Endothelial cell of umbilical vein (primary cell): ENCODE measurements at regions not wholly inside any gene's neighbourhood (a gene's known extent, or its start where the extent isn't known, plus 50 kb on each side); places are given as distances from the start of the nearest gene placed in this dataset.

Experiments
- CTCF ChIP-seq, 2 donors: IDR thresholded peaks; 1 replicate in 1 of 2; 2 replicates in 1 of 2; pipeline ENCODE4 v1.5.1; 2011; ENCODE audit warnings: low read length in 2 of 2, mild to moderate bottlenecking in 2 of 2, moderate library complexity in 2 of 2, control low read depth in 1 of 2, inconsistent platforms in 1 of 2, low read depth in 1 of 2; ENCODE audit not compliant: insufficient read depth in 1 of 2; ENCODE audit errors: extremely low read depth in 1 of 2
- EZH2 ChIP-seq: IDR thresholded peaks from 2 replicates; pipeline ENCODE4 v1.6.1; 2012; ENCODE audit warnings: borderline replicate concordance, low read depth, mild to moderate bottlenecking, moderate library complexity, low read length, inconsistent platforms; ENCODE audit not compliant: severe bottlenecking
- FOS ChIP-seq: IDR thresholded peaks from 2 replicates; pipeline ENCODE4 v1.6.1; 2011; ENCODE audit warnings: mild to moderate bottlenecking, low read length, moderate library complexity, borderline replicate concordance; ENCODE audit not compliant: insufficient read depth
- GATA2 ChIP-seq: IDR thresholded peaks from 2 replicates; pipeline ENCODE4 v1.7.0; 2011; ENCODE audit warnings: low read depth, mild to moderate bottlenecking, moderate library complexity, mixed read lengths, low read length; ENCODE audit not compliant: insufficient read length, insufficient read depth
- MAX ChIP-seq: IDR thresholded peaks from 2 replicates; pipeline ENCODE4 v1.6.1; 2011; ENCODE audit not compliant: insufficient read depth, insufficient read length
- MYC ChIP-seq: IDR thresholded peaks from one replicate; pipeline ENCODE4 v1.6.1; 2011; ENCODE audit warnings: mild to moderate bottlenecking, low read depth, low read length
- POLR2A ChIP-seq: IDR thresholded peaks from 2 replicates; pipeline ENCODE4 v1.6.1; 2012; ENCODE audit warnings: low read depth, mild to moderate bottlenecking, control low read depth, low read length
- POLR2AphosphoS5 ChIP-seq: IDR thresholded peaks from 2 replicates; pipeline ENCODE4 v1.6.1; 2012; ENCODE audit warnings: low read depth, mild to moderate bottlenecking, control low read depth, low read length, moderate library complexity; ENCODE audit not compliant: insufficient read depth

DNA sequence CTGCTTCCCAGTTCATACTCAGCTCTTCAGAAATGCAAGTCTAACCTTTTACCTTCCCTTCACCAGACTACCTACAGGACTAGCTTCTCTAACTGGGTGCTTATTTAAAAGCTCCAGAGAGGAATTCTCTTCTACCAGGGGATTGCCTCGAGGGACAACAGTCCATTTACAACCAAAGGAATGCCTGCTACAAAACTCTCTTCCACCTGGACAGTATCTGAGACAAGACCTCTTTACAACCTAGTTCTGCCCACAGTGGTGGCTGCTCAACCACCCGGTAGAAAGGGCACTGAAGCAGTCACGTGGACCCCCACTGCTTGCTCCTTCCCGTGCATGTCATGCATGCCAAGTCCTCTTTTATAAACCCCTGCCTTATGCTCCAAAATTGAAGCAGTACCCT is 158.1 kb upstream of the ANXA10 start:
- TF ChIP-seq CTCF (IDR thresholded peaks at IDR 0.05; ENCODE audit: extremely low read depth in 1 of 2, insufficient read depth in 1 of 2, low read depth in 1 of 2, low read length in 2 of 2) (no peak), POLR2AphosphoS5 (no peak), EZH2 (no peak), MYC (no peak), GATA2 (no peak), FOS (no peak), MAX (no peak), POLR2A (no peak)
